Naive thymus-derived CD4-positive, alpha-beta T cell (primary cell): ENCODE measurements at regions not wholly inside any gene's neighbourhood (a gene's known extent, or its start where the extent isn't known, plus 50 kb on each side); places are given as distances from the start of the nearest gene placed in this dataset.

Experiments used
- ATAC-seq: fragments of 150-1000 bp; cut with Tn5 transposase; 2 replicates; pipeline ENCODE4 v1.10.0; 2021; ENCODE audit warnings: mild to moderate bottlenecking, moderate library complexity
- CTCF ChIA-PET: fragments of 350-600 bp; sonication (Branson Sonifier 250); formaldehyde crosslinking; loops from one replicate; lab custom pipeline; 2021; ENCODE audit warnings: antibody characterized with exemption; lab: Charles Lee
- POLR2A ChIA-PET: fragments of 350-600 bp; sonication (Branson Sonifier 250); formaldehyde crosslinking; loops from one replicate; lab custom pipeline; 2021; ENCODE audit warnings: antibody characterized with exemption, inconsistent platforms; lab: Charles Lee
- DNase-seq, 9 donors: peaks; one replicate each; pipeline versions ENCODE4 v3.0.0 to v3.0.0-alpha.2; 2020 to 2022; ENCODE audit warnings: mixed read lengths in 1 of 9
- H3K27ac ChIP-seq: one replicate; pipeline ENCODE4 v1.7.0; 2013; ENCODE audit warnings: mild to moderate bottlenecking, low read depth, low read length, moderate library complexity
- H3K27me3 ChIP-seq, 2 donors: one replicate each; pipeline ENCODE4 v1.7.0; 2013; ENCODE audit warnings: low read length in 2 of 2, mild to moderate bottlenecking in 2 of 2, moderate library complexity in 2 of 2; ENCODE audit not compliant: control insufficient read depth in 2 of 2, insufficient read depth in 2 of 2
- H3K36me3 ChIP-seq, 3 experiments: 1 replicate in 2 of 3; 2 replicates in 1 of 3; pipeline ENCODE4 v1.7.0; 2013; ENCODE audit warnings: low read length in 3 of 3, mild to moderate bottlenecking in 3 of 3, moderate library complexity in 1 of 3; ENCODE audit not compliant: insufficient read depth in 3 of 3, control insufficient read depth in 2 of 3
- H3K4me1 ChIP-seq, 2 donors: one replicate each; pipeline ENCODE4 v1.7.0; 2013; ENCODE audit warnings: low read length in 2 of 2, mild to moderate bottlenecking in 2 of 2, moderate library complexity in 1 of 2; ENCODE audit not compliant: control insufficient read depth in 2 of 2, insufficient read depth in 2 of 2
- H3K4me3 ChIP-seq: 2 replicates; pipeline ENCODE4 v1.7.0; 2013; ENCODE audit warnings: mild to moderate bottlenecking, low read length
- H3K9me3 ChIP-seq, 3 experiments: 1 replicate in 2 of 3; 2 replicates in 1 of 3; pipeline ENCODE4 v1.7.0; 2013; ENCODE audit warnings: low read length in 3 of 3; ENCODE audit not compliant: control insufficient read depth in 2 of 3
- H3K27ac Mint-ChIP-seq, 9 donors: one replicate each; pipeline ENCODE4 v1.8.0; 2020 to 2022; ENCODE audit warnings: mixed read lengths in 9 of 9, mild to moderate bottlenecking in 8 of 9, moderate library complexity in 5 of 9, inconsistent platforms in 2 of 9
- H3K27me3 Mint-ChIP-seq, 5 donors: one replicate each; pipeline ENCODE4 v1.8.0; 2021 to 2022; ENCODE audit warnings: mixed read lengths in 5 of 5, mild to moderate bottlenecking in 1 of 5
- H3K36me3 Mint-ChIP-seq, 5 donors: one replicate each; pipeline ENCODE4 v1.8.0; 2020 to 2022; ENCODE audit warnings: mixed read lengths in 5 of 5, mild to moderate bottlenecking in 3 of 5, inconsistent platforms in 1 of 5
- H3K4me1 Mint-ChIP-seq, 7 donors: one replicate each; pipeline ENCODE4 v1.8.0; 2020 to 2022; ENCODE audit warnings: mixed read lengths in 7 of 7, mild to moderate bottlenecking in 3 of 7, inconsistent platforms in 1 of 7
- H3K4me3 Mint-ChIP-seq, 10 donors: one replicate each; pipeline ENCODE4 v1.8.0; 2020 to 2022; ENCODE audit warnings: mild to moderate bottlenecking in 10 of 10, mixed read lengths in 10 of 10, moderate library complexity in 6 of 10, inconsistent platforms in 2 of 10
- H3K9me3 Mint-ChIP-seq, 11 donors: one replicate each; pipeline ENCODE4 v1.8.0; 2020 to 2022; ENCODE audit warnings: mixed read lengths in 11 of 11, mild to moderate bottlenecking in 4 of 11, inconsistent platforms in 1 of 11, moderate library complexity in 1 of 11
- intact Hi-C, 2 donors: fragments of 100-400 bp; cut with micrococcal nuclease; formaldehyde crosslinking; loops; one replicate each; pipeline ENCODE4 v1.15.1; 2023

DNA sequence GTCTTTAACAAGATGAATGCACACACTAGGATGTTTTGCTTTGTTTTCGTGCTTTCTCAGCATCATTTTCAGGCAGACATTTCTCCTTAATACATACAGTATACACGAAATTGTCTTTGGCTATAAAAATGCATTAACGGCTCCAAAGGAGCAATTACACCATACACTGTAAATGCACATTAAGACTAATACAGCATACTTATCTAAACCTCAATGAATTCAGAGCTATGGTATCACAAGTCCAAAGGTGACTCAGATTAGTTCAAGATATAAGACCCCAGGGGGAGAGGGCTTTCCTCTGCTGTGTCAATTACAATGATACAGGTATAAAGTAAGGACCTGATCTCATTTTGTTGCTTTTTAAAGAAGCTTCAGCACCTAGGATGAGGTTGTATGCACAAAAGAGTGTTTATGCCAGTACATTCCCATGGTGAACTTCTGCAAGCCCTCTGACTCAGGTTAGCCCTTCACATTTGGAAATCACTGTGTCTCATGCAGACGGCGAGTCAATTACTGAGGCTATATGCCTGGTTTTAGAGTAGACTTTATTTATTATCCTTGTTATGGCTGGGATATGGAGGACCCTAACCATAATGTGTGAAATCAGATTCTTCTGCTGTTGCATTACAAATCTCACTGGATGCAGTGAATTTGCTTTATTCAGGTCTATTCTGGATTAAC, 233.3 kb downstream of the ZNF608 start:
- H3K4me1 Mint-ChIP-seq, result no peaks in the 10 kb centered on the region
- Histone ChIP-seq H3K27ac (no peak overlapping the region), H3K27me3 (no peaks in the 10 kb centered on the region), H3K4me3 (no peak overlapping the region), H3K9me3 (no peaks in the 10 kb centered on the region), H3K4me1 (no peaks in the 10 kb centered on the region), H3K36me3 (no peaks in the 10 kb centered on the region)
- DNase-seq, result no peak
- peaks cover 0 to 3% (median 0%) of the 10 kb centered on the region in 11 donors for H3K9me3 Mint-ChIP-seq
- H3K27ac Mint-ChIP-seq, result no peak overlapping the region
- peaks cover 0 to 12% (median 0%) of the 10 kb centered on the region in 5 donors for H3K27me3 Mint-ChIP-seq
- ChIA-PET CTCF (no interaction called here), POLR2A (no interaction called here)
- no peak overlapping the region for H3K4me3 Mint-ChIP-seq
- H3K36me3 Mint-ChIP-seq, result no peaks in the 10 kb centered on the region
- intact Hi-C loops, result no loop called here
- no peak for ATAC-seq

GRCh38 chr5:124512236-124512635, 234.2 kb downstream of the ZNF608 start:
- Histone ChIP-seq H3K36me3 (no peaks in the 10 kb centered on the region), H3K27ac (no peak overlapping the region), H3K4me1 (no peaks in the 10 kb centered on the region), H3K4me3 (no peak overlapping the region), H3K27me3 (no peaks in the 10 kb centered on the region), H3K9me3 (no peaks in the 10 kb centered on the region)
- Mint-ChIP-seq H3K9me3 (peaks cover 0 to 3% (median 0%) of the 10 kb centered on the region in 11 donors), H3K27me3 (peaks cover 0 to 15% (median 0%) of the 10 kb centered on the region in 5 donors), H3K4me1 (no peaks in the 10 kb centered on the region), H3K27ac (no peak overlapping the region), H3K36me3 (no peaks in the 10 kb centered on the region), H3K4me3 (no peak overlapping the region)
- ATAC-seq (no peak), DNase-seq (no peak)
- POLR2A ChIA-PET, result no interaction called here
- CTCF ChIA-PET, result no interaction called here
- intact Hi-C loops, result no loop called here

DNA sequence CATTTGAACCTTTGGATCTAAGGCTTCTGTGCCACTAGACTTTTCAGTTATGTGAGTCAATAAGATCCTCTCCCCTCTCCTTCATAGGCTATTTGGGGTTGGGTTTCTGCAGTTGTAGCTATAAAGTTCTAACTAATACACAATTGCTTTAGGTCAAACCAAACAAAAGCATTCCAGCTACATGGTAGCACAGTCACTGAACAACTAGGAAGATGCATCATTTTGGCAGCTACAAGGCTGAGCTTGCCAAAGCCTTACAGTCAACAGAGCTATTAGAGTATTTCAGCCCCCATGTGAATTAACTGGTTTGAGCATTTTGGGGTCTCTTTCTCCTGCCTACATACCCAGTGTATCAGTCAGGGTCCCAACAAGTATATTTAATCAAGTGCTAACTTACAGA, 234.6 kb downstream of the ZNF608 start:
- Mint-ChIP-seq H3K27me3 (peaks cover 0 to 15% (median 0%) of the 10 kb centered on the region in 5 donors), H3K4me3 (no peak overlapping the region), H3K4me1 (no peaks in the 10 kb centered on the region), H3K9me3 (peaks cover 0 to 4% (median 0%) of the 10 kb centered on the region in 11 donors), H3K27ac (no peak overlapping the region), H3K36me3 (no peaks in the 10 kb centered on the region)
- Histone ChIP-seq H3K27me3 (no peaks in the 10 kb centered on the region), H3K4me1 (no peaks in the 10 kb centered on the region), H3K4me3 (no peak overlapping the region), H3K9me3 (no peaks in the 10 kb centered on the region), H3K36me3 (no peaks in the 10 kb centered on the region), H3K27ac (no peak overlapping the region)
- DNase-seq, result no peak
- no peak for ATAC-seq
- intact Hi-C loops, result no loop called here
- POLR2A ChIA-PET, result no interaction called here
- CTCF ChIA-PET, result no interaction called here

DNA sequence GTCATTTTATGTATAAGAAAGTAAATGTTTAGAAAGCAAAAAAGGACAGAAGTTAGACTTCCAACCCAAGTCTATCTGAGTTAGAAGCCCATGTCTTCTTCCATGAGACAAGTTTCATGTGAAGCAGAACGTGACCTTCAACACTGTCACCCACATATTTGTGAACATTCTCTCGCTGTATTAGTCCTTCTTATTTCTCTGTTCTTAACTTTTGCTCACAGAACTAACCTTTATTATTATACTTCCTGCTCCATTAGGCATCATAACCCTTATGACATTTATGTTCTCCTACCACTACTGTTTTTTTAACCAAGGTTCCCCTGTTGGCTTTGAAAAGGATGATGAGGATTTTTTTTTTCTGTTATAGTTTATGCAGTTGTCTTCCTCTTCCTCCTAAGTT, 238.8 kb downstream of the ZNF608 start:
- peaks cover 0 to 4% (median 0%) of the 10 kb centered on the region in 11 donors for H3K9me3 Mint-ChIP-seq
- no peak for ATAC-seq
- H3K27ac ChIP-seq, result no peak overlapping the region
- no peaks in the 10 kb centered on the region for H3K4me1 Mint-ChIP-seq
- no peaks in the 10 kb centered on the region for H3K4me1 ChIP-seq
- H3K27ac Mint-ChIP-seq, result no peak overlapping the region
- H3K9me3 ChIP-seq, result no peaks in the 10 kb centered on the region
- no peaks in the 10 kb centered on the region for H3K36me3 Mint-ChIP-seq
- no peak for DNase-seq
- H3K4me3 Mint-ChIP-seq, result no peak overlapping the region
- H3K36me3 ChIP-seq, result no peaks in the 10 kb centered on the region
- peaks cover 0 to 15% (median 0%) of the 10 kb centered on the region in 5 donors for H3K27me3 Mint-ChIP-seq
- no peak overlapping the region for H3K4me3 ChIP-seq
- intact Hi-C loops, result no loop called here
- POLR2A ChIA-PET, result no interaction called here
- CTCF ChIA-PET, result no interaction called here
- H3K27me3 ChIP-seq, result no peaks in the 10 kb centered on the region

GRCh38 chr5:124504081-124504916, 242.1 kb downstream of the ZNF608 start:
- no peak overlapping the region for H3K4me3 ChIP-seq
- Mint-ChIP-seq H3K27me3 (peaks cover 0 to 5% (median 0%) of the 10 kb centered on the region in 5 donors), H3K27ac (no peak overlapping the region), H3K4me1 (no peaks in the 10 kb centered on the region), H3K9me3 (peaks cover 0 to 4% (median 0%) of the 10 kb centered on the region in 11 donors), H3K4me3 (no peak overlapping the region), H3K36me3 (no peaks in the 10 kb centered on the region)
- CTCF ChIA-PET, result no interaction called here
- POLR2A ChIA-PET, result no interaction called here
- no peak overlapping the region for H3K27ac ChIP-seq
- no peaks in the 10 kb centered on the region for H3K36me3 ChIP-seq
- H3K9me3 ChIP-seq, result no peaks in the 10 kb centered on the region
- ATAC-seq (no peak), DNase-seq (no peak)
- no peaks in the 10 kb centered on the region for H3K4me1 ChIP-seq
- no peaks in the 10 kb centered on the region for H3K27me3 ChIP-seq
- intact Hi-C loops, result no loop called here

DNA sequence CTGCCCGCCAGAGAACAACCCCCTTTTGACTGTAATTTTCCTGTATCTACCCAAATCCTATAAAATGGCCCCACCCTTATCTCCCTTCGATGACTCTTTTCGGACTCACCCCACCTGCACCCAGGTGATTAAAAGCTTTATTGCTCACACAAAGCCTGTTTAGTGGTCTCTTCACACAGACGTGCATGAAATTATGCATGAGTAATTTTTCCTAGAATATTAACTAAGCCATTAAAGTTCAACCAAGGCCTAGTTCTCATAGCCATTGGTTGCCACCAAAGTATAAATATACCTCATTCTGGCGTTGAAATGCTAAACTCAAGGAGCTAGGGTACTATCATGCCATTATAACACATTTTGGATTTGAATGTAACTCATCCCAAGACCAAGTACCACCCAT, 243.9 kb downstream of the ZNF608 start:
- no peak for ATAC-seq
- Mint-ChIP-seq H3K4me1 (no peaks in the 10 kb centered on the region), H3K36me3 (no peaks in the 10 kb centered on the region), H3K4me3 (no peak overlapping the region), H3K27ac (no peak overlapping the region), H3K27me3 (peaks cover 0 to 3% (median 0%) of the 10 kb centered on the region in 5 donors), H3K9me3 (peaks cover 0 to 7% (median 0%) of the 10 kb centered on the region in 11 donors)
- CTCF ChIA-PET, result no interaction called here
- no peak overlapping the region for H3K4me3 ChIP-seq
- H3K4me1 ChIP-seq, result no peaks in the 10 kb centered on the region
- no peaks in the 10 kb centered on the region for H3K27me3 ChIP-seq
- no peaks in the 10 kb centered on the region for H3K36me3 ChIP-seq
- intact Hi-C loops, result no loop called here
- H3K9me3 ChIP-seq, result no peaks in the 10 kb centered on the region
- POLR2A ChIA-PET, result no interaction called here
- H3K27ac ChIP-seq, result no peak overlapping the region
- no peak for DNase-seq
